ENCODE measurements at regions not wholly inside any gene's neighbourhood (a gene's known extent, or its start where the extent isn't known, plus 50 kb on each side); places are given as distances from the start of the nearest gene placed in this dataset.

DNA sequence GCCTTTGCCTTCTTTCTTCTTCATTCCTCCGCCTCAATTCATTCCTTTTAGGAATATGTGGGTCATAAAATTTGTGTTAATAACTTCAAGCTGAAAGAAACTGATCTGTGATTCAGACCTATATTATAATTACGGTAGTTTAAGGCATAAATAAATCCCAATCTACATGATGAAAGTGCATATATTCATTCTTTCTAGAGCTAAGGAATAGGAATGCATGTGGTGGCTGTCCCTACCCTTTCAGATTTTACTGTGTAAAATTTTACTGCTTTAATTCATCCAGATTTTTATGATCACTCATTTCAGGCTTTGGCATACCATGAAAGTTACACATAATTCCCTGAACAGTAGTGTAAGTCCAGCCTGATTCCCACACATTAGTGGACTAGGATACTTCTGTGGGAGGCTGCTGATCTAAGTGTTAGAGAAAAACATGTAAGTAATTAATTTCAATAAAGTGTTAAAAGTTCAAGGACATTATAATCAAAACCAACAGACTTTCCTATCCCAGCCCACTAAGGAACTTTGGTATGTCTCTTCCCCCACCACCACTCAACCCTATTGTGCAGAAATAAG is 83.1 kb downstream of the HINT1 start (continued):
- TF ChIP-seq, protein P1, sequence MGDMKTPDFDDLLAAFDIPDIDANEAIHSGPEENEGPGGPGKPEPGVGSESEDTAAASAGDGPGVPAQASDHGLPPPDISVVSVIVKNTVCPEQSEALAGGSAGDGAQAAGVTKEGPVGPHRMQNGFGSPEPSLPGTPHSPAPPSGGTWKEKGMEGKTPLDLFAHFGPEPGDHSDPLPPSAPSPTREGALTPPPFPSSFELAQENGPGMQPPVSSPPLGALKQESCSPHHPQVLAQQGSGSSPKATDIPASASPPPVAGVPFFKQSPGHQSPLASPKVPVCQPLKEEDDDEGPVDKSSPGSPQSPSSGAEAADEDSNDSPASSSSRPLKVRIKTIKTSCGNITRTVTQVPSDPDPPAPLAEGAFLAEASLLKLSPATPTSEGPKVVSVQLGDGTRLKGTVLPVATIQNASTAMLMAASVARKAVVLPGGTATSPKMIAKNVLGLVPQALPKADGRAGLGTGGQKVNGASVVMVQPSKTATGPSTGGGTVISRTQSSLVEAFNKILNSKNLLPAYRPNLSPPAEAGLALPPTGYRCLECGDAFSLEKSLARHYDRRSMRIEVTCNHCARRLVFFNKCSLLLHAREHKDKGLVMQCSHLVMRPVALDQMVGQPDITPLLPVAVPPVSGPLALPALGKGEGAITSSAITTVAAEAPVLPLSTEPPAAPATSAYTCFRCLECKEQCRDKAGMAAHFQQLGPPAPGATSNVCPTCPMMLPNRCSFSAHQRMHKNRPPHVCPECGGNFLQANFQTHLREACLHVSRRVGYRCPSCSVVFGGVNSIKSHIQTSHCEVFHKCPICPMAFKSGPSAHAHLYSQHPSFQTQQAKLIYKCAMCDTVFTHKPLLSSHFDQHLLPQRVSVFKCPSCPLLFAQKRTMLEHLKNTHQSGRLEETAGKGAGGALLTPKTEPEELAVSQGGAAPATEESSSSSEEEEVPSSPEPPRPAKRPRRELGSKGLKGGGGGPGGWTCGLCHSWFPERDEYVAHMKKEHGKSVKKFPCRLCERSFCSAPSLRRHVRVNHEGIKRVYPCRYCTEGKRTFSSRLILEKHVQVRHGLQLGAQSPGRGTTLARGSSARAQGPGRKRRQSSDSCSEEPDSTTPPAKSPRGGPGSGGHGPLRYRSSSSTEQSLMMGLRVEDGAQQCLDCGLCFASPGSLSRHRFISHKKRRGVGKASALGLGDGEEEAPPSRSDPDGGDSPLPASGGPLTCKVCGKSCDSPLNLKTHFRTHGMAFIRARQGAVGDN (IDR thresholded peaks at IDR 0.05) = no peak
- TF ChIP-seq, protein P2, sequence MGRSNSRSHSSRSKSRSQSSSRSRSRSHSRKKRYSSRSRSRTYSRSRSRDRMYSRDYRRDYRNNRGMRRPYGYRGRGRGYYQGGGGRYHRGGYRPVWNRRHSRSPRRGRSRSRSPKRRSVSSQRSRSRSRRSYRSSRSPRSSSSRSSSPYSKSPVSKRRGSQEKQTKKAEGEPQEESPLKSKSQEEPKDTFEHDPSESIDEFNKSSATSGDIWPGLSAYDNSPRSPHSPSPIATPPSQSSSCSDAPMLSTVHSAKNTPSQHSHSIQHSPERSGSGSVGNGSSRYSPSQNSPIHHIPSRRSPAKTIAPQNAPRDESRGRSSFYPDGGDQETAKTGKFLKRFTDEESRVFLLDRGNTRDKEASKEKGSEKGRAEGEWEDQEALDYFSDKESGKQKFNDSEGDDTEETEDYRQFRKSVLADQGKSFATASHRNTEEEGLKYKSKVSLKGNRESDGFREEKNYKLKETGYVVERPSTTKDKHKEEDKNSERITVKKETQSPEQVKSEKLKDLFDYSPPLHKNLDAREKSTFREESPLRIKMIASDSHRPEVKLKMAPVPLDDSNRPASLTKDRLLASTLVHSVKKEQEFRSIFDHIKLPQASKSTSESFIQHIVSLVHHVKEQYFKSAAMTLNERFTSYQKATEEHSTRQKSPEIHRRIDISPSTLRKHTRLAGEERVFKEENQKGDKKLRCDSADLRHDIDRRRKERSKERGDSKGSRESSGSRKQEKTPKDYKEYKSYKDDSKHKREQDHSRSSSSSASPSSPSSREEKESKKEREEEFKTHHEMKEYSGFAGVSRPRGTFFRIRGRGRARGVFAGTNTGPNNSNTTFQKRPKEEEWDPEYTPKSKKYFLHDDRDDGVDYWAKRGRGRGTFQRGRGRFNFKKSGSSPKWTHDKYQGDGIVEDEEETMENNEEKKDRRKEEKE (IDR thresholded peaks at IDR 0.05) = no peak
- TF ChIP-seq SMARCA5 (IDR thresholded peaks at IDR 0.05) (no peak), MYB (IDR thresholded peaks at IDR 0.05; ENCODE audit: borderline replicate concordance, low read depth, low read length) (no peak), CBFB (IDR thresholded peaks at IDR 0.05; ENCODE audit: low read depth) (no peak), NR2F1 (conservative IDR thresholded peaks at IDR 0.05) (no peak), GATAD2B (conservative IDR thresholded peaks at IDR 0.05; ENCODE audit: low read depth) (no peak), YY1 (IDR thresholded peaks at IDR 0.05; ENCODE audit: low read depth, low read length) (no peak), ZBED1 (IDR thresholded peaks at IDR 0.05; ENCODE audit: borderline replicate concordance) (no peak), IKZF1 (conservative IDR thresholded peaks at IDR 0.05) (no peak)
- TF ChIP-seq, protein P3, sequence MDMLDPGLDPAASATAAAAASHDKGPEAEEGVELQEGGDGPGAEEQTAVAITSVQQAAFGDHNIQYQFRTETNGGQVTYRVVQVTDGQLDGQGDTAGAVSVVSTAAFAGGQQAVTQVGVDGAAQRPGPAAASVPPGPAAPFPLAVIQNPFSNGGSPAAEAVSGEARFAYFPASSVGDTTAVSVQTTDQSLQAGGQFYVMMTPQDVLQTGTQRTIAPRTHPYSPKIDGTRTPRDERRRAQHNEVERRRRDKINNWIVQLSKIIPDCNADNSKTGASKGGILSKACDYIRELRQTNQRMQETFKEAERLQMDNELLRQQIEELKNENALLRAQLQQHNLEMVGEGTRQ (IDR thresholded peaks at IDR 0.05; ENCODE audit: borderline replicate concordance, low read depth, low read length) = no peak
- TF ChIP-seq, protein P4, sequence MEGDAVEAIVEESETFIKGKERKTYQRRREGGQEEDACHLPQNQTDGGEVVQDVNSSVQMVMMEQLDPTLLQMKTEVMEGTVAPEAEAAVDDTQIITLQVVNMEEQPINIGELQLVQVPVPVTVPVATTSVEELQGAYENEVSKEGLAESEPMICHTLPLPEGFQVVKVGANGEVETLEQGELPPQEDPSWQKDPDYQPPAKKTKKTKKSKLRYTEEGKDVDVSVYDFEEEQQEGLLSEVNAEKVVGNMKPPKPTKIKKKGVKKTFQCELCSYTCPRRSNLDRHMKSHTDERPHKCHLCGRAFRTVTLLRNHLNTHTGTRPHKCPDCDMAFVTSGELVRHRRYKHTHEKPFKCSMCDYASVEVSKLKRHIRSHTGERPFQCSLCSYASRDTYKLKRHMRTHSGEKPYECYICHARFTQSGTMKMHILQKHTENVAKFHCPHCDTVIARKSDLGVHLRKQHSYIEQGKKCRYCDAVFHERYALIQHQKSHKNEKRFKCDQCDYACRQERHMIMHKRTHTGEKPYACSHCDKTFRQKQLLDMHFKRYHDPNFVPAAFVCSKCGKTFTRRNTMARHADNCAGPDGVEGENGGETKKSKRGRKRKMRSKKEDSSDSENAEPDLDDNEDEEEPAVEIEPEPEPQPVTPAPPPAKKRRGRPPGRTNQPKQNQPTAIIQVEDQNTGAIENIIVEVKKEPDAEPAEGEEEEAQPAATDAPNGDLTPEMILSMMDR (IDR thresholded peaks at IDR 0.05 in 2 of 3, conservative IDR thresholded peaks at IDR 0.05 in 1 of 3; ENCODE audit: control insufficient read depth in 2 of 3, extremely low read depth in 1 of 3, insufficient read depth in 1 of 3, low read depth in 3 of 3, low read length in 3 of 3) = no peak
